HUES64 (cell line): ENCODE measurements at regions not wholly inside any gene's neighbourhood (a gene's known extent, or its start where the extent isn't known, plus 50 kb on each side); places are given as distances from the start of the nearest gene placed in this dataset.

Source experiments
- H3K27ac ChIP-seq: 2 replicates; pipeline ENCODE4 v1.7.0; 2013; ENCODE audit warnings: low read depth, low read length, inconsistent platforms
- H3K27me3 ChIP-seq: 2 replicates; pipeline ENCODE4 v1.6.1; 2013; ENCODE audit warnings: mild to moderate bottlenecking, low read length; ENCODE audit not compliant: insufficient read depth
- H3K36me3 ChIP-seq: 2 replicates; pipeline ENCODE4 v1.6.1; 2013; ENCODE audit warnings: mild to moderate bottlenecking, low read length; ENCODE audit not compliant: insufficient read depth
- H3K4me1 ChIP-seq: 2 replicates; pipeline ENCODE4 v1.6.1; 2013; ENCODE audit warnings: mild to moderate bottlenecking, low read length, moderate library complexity; ENCODE audit not compliant: insufficient read depth
- H3K4me3 ChIP-seq: 2 replicates; pipeline ENCODE4 v1.5.1; 2013; ENCODE audit warnings: mild to moderate bottlenecking, low read length, moderate library complexity
- H3K9ac ChIP-seq: 2 replicates; pipeline ENCODE4 v1.6.1; 2013; ENCODE audit warnings: mild to moderate bottlenecking, low read depth, low read length
- H3K9me3 ChIP-seq: 2 replicates; pipeline ENCODE4 v1.6.1; 2013; ENCODE audit warnings: low read depth, low read length; ENCODE audit not compliant: insufficient read depth
- WGBS: fragments of 150-250, 120-280 bp; methylation state at CpG from one replicate; pipeline ENCODE4 v1.1.7; 2013; ENCODE audit warnings: missing lambda C conversion rate; 5-methylcytosine and 5-hydroxymethylcytosine counted together

- Histone ChIP-seq H3K9ac (no peak overlapping the region), H3K27ac (no peak overlapping the region), H3K9me3 (no peaks in the 10 kb centered on the region), H3K4me3 (no peak overlapping the region), H3K27me3 (no peaks in the 10 kb centered on the region), H3K4me1 (peaks cover 16% of the 10 kb centered on the region), H3K36me3 (no peaks in the 10 kb centered on the region)
- WGBS: 95% methylated on average over 2 of the region's 2 CpGs
These were observed 89.7 kb upstream of the OGFRL1 start for GRCh38 chr6:71198908-71199307.

GRCh38 chr6:71199736-71200135, 88.9 kb upstream of the OGFRL1 start:
- Histone ChIP-seq H3K9ac (no peak overlapping the region), H3K4me1 (peaks cover 16% of the 10 kb centered on the region), H3K4me3 (no peak overlapping the region), H3K9me3 (no peaks in the 10 kb centered on the region), H3K27ac (no peak overlapping the region), H3K36me3 (no peaks in the 10 kb centered on the region), H3K27me3 (no peaks in the 10 kb centered on the region)
- 89% methylated on average over 2 of the region's 2 CpGs for WGBS

DNA sequence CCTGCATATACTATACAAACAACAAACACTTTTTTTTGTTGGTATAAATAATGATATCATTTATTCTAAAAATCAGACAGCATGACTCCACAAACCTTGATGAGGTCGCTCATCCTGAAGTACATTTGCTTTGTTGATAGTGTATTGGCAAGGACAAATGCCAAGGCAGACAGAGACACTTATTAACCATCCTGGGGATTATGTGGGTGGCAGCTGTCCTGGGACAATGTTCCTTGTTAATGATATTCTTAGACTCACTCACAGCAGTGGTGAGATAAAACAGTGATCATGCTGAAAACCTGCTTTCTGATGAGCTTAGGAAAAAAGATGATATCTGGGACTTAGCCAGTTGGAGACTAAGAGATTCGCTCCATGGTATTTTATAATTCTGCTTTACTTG, 85.4 kb upstream of the OGFRL1 start:
- Histone ChIP-seq H3K27me3 (no peaks in the 10 kb centered on the region), H3K27ac (no peak overlapping the region), H3K4me3 (no peak overlapping the region), H3K9me3 (no peaks in the 10 kb centered on the region), H3K36me3 (no peaks in the 10 kb centered on the region), H3K4me1 (0 out of 2 replicates have a peak, but pooled peaks cover 4% of the 10 kb centered on the region), H3K9ac (no peak overlapping the region)
- WGBS: 93% methylated on average over 2 of the region's 2 CpGs

DNA sequence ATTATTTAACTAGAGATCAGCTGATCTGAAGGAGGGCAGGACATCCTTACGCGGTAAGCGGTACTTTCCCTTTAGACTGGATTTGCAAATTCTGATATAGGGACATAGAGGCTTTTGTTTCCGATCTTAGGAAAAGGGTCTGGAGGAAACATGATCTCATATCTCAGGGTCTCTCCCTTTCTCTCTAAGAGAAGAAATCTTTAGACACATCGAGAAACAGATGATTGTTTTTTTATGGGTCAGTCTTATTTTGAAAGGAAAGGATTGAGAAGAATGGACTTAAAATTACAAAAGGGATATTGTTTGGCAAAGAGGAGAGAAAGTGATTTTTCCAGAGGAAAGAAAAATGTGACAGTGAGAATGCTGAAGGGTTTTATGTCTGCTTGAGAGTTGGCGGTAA, 83.9 kb upstream of the OGFRL1 start:
- H3K9me3 ChIP-seq: no peaks in the 10 kb centered on the region
- H3K9ac ChIP-seq: no peak overlapping the region
- H3K27ac ChIP-seq: no peak overlapping the region
- WGBS: 96% methylated on average over 6 of the region's 6 CpGs
- no peaks in the 10 kb centered on the region for H3K27me3 ChIP-seq
- H3K36me3 ChIP-seq: no peaks in the 10 kb centered on the region
- 0 out of 2 replicates have a peak, but pooled peaks cover 2% of the 10 kb centered on the region for H3K4me1 ChIP-seq
- no peak overlapping the region for H3K4me3 ChIP-seq

DNA sequence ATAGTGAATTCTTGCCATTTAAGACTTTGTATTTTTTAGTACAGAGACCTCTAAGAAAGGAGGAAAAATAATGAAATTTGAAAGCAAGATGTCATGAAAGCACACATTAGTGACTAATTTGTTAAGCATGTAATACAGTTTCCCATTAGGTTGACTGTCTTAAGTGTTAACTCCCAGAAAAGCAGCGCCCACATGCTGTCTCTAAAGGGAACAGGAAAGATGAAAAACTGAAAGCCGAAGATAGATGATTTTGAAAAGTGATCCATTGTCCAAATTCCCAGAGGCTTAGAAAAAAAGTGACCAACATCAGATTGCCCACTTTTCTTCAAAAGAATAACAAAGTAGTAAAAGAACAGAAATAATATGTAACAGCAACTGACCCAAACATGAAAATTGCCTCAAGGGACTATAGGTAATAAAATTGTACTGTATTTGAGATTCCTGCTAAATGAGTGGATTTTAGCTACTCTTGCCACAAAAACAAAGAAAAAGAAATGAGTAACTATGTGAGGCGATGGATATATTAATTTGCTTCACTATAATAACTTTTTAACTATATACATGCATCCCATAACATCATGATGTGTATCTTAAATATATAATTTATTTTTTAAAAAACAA, 83.2 kb upstream of the OGFRL1 start:
- Histone ChIP-seq H3K9me3 (no peaks in the 10 kb centered on the region), H3K9ac (no peak overlapping the region), H3K36me3 (no peaks in the 10 kb centered on the region), H3K27ac (no peak overlapping the region), H3K27me3 (no peaks in the 10 kb centered on the region), H3K4me1 (no peaks in the 10 kb centered on the region), H3K4me3 (no peak overlapping the region)
- 93% methylated on average over 2 of the region's 3 CpGs for WGBS

GRCh38 chr6:71206089-71206488, 82.5 kb upstream of the OGFRL1 start:
- Histone ChIP-seq H3K27me3 (no peaks in the 10 kb centered on the region), H3K36me3 (no peaks in the 10 kb centered on the region), H3K4me3 (no peak overlapping the region), H3K27ac (no peak overlapping the region), H3K4me1 (no peaks in the 10 kb centered on the region), H3K9me3 (no peaks in the 10 kb centered on the region), H3K9ac (no peak overlapping the region)
- no CpG with 5 or more reads among the region's 2 CpGs for WGBS

GRCh38 chr6:71209206-71209605, 79.4 kb upstream of the OGFRL1 start:
- Histone ChIP-seq H3K27ac (no peak overlapping the region), H3K9ac (no peak overlapping the region), H3K36me3 (no peaks in the 10 kb centered on the region), H3K27me3 (no peaks in the 10 kb centered on the region), H3K9me3 (no peaks in the 10 kb centered on the region), H3K4me3 (no peak overlapping the region), H3K4me1 (no peaks in the 10 kb centered on the region)
- WGBS: 99% methylated on average over 1 of the region's 1 CpG

DNA sequence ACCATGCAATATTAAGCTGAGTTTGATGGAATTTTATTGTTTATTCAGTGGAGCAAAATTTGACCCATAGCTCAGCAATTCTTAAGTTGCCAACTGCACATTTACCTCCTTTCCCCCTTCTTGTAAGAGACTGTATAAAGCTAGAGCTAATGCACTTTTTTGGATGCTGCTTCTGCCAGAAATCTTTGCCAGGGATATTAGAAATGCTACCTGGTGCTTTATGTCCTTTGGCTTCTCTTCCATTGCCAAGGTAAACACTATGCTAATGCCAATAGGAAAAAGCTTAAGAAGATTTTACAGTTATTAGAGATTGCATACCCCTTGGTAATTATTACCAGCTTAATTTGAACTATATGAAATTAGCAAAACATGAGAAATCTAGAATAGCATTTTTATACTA, 79.0 kb upstream of the OGFRL1 start:
- H3K27me3 ChIP-seq: no peaks in the 10 kb centered on the region
- no peaks in the 10 kb centered on the region for H3K9me3 ChIP-seq
- no peaks in the 10 kb centered on the region for H3K4me1 ChIP-seq
- no peak overlapping the region for H3K9ac ChIP-seq
- no peak overlapping the region for H3K4me3 ChIP-seq
- no peak overlapping the region for H3K27ac ChIP-seq
- no peaks in the 10 kb centered on the region for H3K36me3 ChIP-seq

- no peak overlapping the region for H3K27ac ChIP-seq
- no peaks in the 10 kb centered on the region for H3K9me3 ChIP-seq
- no peaks in the 10 kb centered on the region for H3K27me3 ChIP-seq
- no peaks in the 10 kb centered on the region for H3K4me1 ChIP-seq
- 94% methylated on average over 2 of the region's 2 CpGs for WGBS
- H3K4me3 ChIP-seq: no peak overlapping the region
- no peaks in the 10 kb centered on the region for H3K36me3 ChIP-seq
- no peak overlapping the region for H3K9ac ChIP-seq
These were observed 76.8 kb upstream of the OGFRL1 start for GRCh38 chr6:71211799-71212198.

DNA sequence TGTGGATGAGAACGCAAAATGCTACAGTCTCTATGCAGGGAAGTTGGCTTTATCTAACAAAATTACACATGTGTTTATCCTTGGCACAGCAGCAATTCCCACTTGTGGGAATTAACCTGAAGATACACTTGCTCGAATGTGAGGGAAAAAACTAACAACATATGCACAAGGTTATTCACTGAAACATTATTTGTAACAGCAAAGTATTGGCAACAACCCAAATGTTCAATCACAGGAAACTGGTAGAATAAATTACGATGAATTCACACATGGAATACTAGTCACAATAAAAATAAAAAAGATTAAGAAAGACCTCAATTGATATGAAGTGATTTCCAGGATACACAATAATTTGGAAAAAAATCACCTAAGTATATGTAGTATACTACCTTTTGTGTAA, 68.1 kb upstream of the OGFRL1 start:
- Histone ChIP-seq H3K4me3 (no peak overlapping the region), H3K4me1 (no peaks in the 10 kb centered on the region), H3K9me3 (no peaks in the 10 kb centered on the region), H3K27me3 (no peaks in the 10 kb centered on the region), H3K9ac (no peak overlapping the region), H3K27ac (no peak overlapping the region), H3K36me3 (no peaks in the 10 kb centered on the region)
- whole genome bisulfite sequencing: 100% methylated on average over 3 of the region's 3 CpGs

DNA sequence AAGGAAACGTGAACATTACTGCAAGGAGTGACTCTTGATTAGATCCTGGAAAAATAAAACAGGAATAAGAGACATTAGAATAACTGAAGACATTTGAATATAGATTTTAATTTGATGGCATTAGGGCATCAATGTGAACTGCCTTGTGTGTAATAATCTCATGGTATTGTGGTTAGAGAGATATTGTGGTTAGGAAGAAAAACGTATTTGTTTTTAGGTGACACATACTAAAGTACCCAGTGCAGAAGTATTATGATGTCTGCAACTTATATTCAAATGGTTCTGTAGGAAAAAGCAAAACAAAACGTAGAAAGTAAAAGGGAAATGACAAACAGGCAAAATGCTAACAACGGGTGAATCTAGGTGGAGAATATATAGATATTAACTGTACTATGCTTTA, 65.9 kb upstream of the OGFRL1 start:
- Histone ChIP-seq H3K27me3 (no peaks in the 10 kb centered on the region), H3K9ac (no peak overlapping the region), H3K4me1 (no peaks in the 10 kb centered on the region), H3K36me3 (no peaks in the 10 kb centered on the region), H3K27ac (no peak overlapping the region), H3K9me3 (no peaks in the 10 kb centered on the region), H3K4me3 (no peak overlapping the region)
- 92% methylated on average over 4 of the region's 4 CpGs for WGBS

DNA sequence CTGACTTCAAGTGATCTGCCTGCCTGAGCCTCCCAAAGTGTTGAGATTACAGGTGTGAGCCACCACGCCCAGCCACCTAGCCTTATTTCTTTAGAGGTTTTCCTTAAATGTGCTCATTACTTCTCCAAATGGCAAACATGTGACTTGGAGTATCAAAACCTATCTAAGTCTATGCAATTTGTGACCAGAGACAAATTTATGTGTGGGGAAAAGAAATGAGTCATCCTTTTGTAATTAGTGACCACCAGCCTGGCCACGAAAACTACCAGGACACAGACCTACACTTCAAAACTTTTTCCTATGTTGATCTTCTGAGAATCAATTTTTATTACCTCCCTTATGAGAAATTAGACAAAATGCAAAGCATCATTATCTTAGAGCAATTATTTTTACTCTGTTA, 64.6 kb upstream of the OGFRL1 start:
- WGBS: 90% methylated on average over 2 of the region's 2 CpGs
- Histone ChIP-seq H3K27ac (no peak overlapping the region), H3K4me3 (no peak overlapping the region), H3K36me3 (no peaks in the 10 kb centered on the region), H3K9me3 (no peaks in the 10 kb centered on the region), H3K4me1 (no peaks in the 10 kb centered on the region), H3K27me3 (no peaks in the 10 kb centered on the region), H3K9ac (no peak overlapping the region)
